CD4-positive, alpha-beta T cell (primary cell): ENCODE measurements at regions not wholly inside any gene's neighbourhood (a gene's known extent, or its start where the extent isn't known, plus 50 kb on each side); places are given as distances from the start of the nearest gene placed in this dataset.
A peak's percentile ranks its signal among the peaks of the same experiment; 100 is the strongest.

Source experiments
- ATAC-seq: fragments of 200-7000 bp; cut with Tn5 transposase; one replicate; pipeline ENCODE4 v1.10.0; 2022; ENCODE audit warnings: mild to moderate bottlenecking; ENCODE audit not compliant: poor library complexity
- CTCF ChIA-PET: fragments of 350-600 bp; sonication (Branson Sonifier 250); formaldehyde crosslinking; loops from one replicate; lab custom pipeline; 2021; ENCODE audit warnings: antibody characterized with exemption, inconsistent platforms; lab: Charles Lee
- POLR2A ChIA-PET: fragments of 350-600 bp; sonication (Branson Sonifier 250); formaldehyde crosslinking; loops from one replicate; lab custom pipeline; 2021; ENCODE audit warnings: antibody characterized with exemption, inconsistent platforms; lab: Charles Lee
- DNase-seq, 14 experiments: peaks; one replicate each; pipeline ENCODE4 v3.0.0-alpha.2; 2013 to 2020; ENCODE audit warnings: mixed read lengths in 2 of 14
- H3K27ac ChIP-seq, 2 donors: one replicate each; pipeline versions ENCODE4 v1.5.1 to v1.7.0; 2013; ENCODE audit warnings: low read length in 2 of 2, low read depth in 1 of 2, mild to moderate bottlenecking in 1 of 2
- H3K27me3 ChIP-seq, 2 experiments: 1 replicate in 1 of 2; 2 replicates in 1 of 2; pipeline versions ENCODE4 v1.6.1 to v1.7.0; 2013; ENCODE audit warnings: low read length in 2 of 2, control low read depth in 1 of 2, mild to moderate bottlenecking in 1 of 2, moderate library complexity in 1 of 2; ENCODE audit not compliant: insufficient read depth in 2 of 2, control insufficient read depth in 1 of 2
- H3K36me3 ChIP-seq: one replicate; pipeline ENCODE4 v1.6.1; 2013; ENCODE audit warnings: low read length, control low read depth; ENCODE audit not compliant: insufficient read depth
- H3K4me1 ChIP-seq: one replicate; pipeline ENCODE4 v1.6.1; 2013; ENCODE audit warnings: low read length, control low read depth; ENCODE audit not compliant: insufficient read depth
- H3K4me3 ChIP-seq: one replicate; pipeline ENCODE4 v1.5.1; 2013; ENCODE audit warnings: mild to moderate bottlenecking, low read length, moderate library complexity
- H3K9me3 ChIP-seq, 2 experiments: 1 replicate in 1 of 2; 2 replicates in 1 of 2; pipeline versions ENCODE4 v1.6.1 to v1.7.0; 2013; ENCODE audit warnings: low read length in 2 of 2, mild to moderate bottlenecking in 2 of 2, control low read depth in 1 of 2, moderate library complexity in 1 of 2; ENCODE audit not compliant: control insufficient read depth in 1 of 2, insufficient read depth in 1 of 2
- H3K27ac Mint-ChIP-seq: one replicate; pipeline ENCODE4 v1.8.0; 2020; ENCODE audit warnings: mixed read lengths
- H3K27me3 Mint-ChIP-seq: one replicate; pipeline ENCODE4 v1.8.0; 2021; ENCODE audit warnings: mixed read lengths
- H3K36me3 Mint-ChIP-seq: one replicate; pipeline ENCODE4 v1.8.0; 2021; ENCODE audit warnings: low read depth, mixed read lengths
- H3K4me1 Mint-ChIP-seq: one replicate; pipeline ENCODE4 v1.8.0; 2021; ENCODE audit warnings: low read depth, mixed read lengths
- H3K4me3 Mint-ChIP-seq: one replicate; pipeline ENCODE4 v1.8.0; 2020; ENCODE audit warnings: mild to moderate bottlenecking, mixed read lengths
- H3K9me3 Mint-ChIP-seq: one replicate; pipeline ENCODE4 v1.8.0; 2020; ENCODE audit warnings: mixed read lengths
- CTCF ChIP-seq: fragments of 200-600 bp; IDR thresholded peaks from one replicate; pipeline ENCODE4 v1.8.0; 2022; ENCODE audit warnings: antibody characterized with exemption, mild to moderate bottlenecking
- intact Hi-C, 2 experiments: fragments of 100-400 bp; cut with DNase I in 1 of 2; cut with micrococcal nuclease in 1 of 2; formaldehyde crosslinking; loops; one replicate each; pipeline versions ENCODE4 v1.15.1 to v1.9.0; 2023 to 2025; cut with DNase I, micrococcal nuclease

- no peak for TF ChIP-seq CTCF
- Mint-ChIP-seq H3K9me3 (no peaks in the 10 kb centered on the region), H3K4me3 (peak overlapping the region; percentile 69), H3K4me1 (peaks cover 47% of the 10 kb centered on the region), H3K36me3 (no peaks in the 10 kb centered on the region), H3K27me3 (no peaks in the 10 kb centered on the region), H3K27ac (peak overlapping the region; percentile 92)
- no peaks in the 10 kb centered on the region for H3K36me3 ChIP-seq
- CTCF ChIA-PET = interaction anchor here (1.0 to 1.6 kb wide), 3 partner anchors 23 to 207 kb away, joined by 3 to 4 read pairs (median 3); no protein-coding TSS in a partner anchor
- POLR2A ChIA-PET = interaction anchor here (0.6 to 2.7 kb wide), 16 partner anchors 17 to 208 kb away, joined by 3 to 30 read pairs (median 4); no protein-coding TSS in a partner anchor
- H3K27me3 ChIP-seq = no peaks in the 10 kb centered on the region
- no peaks in the 10 kb centered on the region for H3K9me3 ChIP-seq
- peak in 6 of 14 experiments; percentile 2 to 51 (median 26) for DNase-seq
- H3K4me3 ChIP-seq = no peak overlapping the region
- H3K4me1 ChIP-seq = peaks cover 45% of the 10 kb centered on the region
- peak; percentile 38 for ATAC-seq
- peak overlapping the region; percentile 52 to 57 for H3K27ac ChIP-seq
- intact Hi-C loops = loop anchor here in 1 of 2 experiments (5.0 kb wide), 4 partner anchors 46 to 159 kb away; no protein-coding TSS in a partner anchor
These were observed 114.7 kb upstream of the ZNF217 start for GRCh38 chr20:53708129-53708968.

DNA sequence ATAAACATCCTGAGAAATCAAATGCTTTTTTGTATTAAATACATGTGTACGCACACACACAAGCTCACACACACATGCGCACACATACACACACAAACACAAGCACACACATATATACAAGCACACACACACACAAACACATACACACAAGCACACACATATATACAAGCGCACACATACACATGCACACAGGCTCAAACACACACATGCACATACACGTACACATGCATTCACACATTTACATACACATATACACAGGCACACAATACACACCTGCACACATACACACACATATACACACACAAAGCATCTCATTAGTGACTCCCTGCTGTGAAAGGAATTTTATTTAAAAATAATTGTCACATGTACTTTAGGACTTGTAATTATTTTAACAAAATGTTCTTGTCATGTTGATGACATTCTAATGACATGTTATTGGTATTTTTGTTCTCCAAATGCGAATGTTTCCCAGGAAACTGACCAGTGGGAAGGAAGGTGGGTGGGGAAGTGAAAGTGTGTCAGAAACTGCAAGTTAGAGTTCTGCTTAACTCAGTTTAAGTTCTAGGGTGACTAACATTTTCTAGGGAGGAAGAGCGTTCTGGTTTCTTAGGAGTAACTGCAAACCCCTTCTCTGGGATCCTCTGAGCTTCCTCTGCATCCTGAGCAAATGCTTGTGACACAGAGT is 113.9 kb upstream of the ZNF217 start:
- TF ChIP-seq CTCF = no peak
- peak overlapping the region; percentile 69 for H3K4me3 Mint-ChIP-seq
- Histone ChIP-seq H3K4me3 (no peak overlapping the region), H3K4me1 (peaks cover 45% of the 10 kb centered on the region), H3K27me3 (no peaks in the 10 kb centered on the region), H3K36me3 (no peaks in the 10 kb centered on the region), H3K27ac (peak overlapping the region; percentile 52 to 62), H3K9me3 (no peaks in the 10 kb centered on the region)
- H3K27ac Mint-ChIP-seq = peak overlapping the region; percentile 92
- H3K36me3 Mint-ChIP-seq = no peaks in the 10 kb centered on the region
- H3K27me3 Mint-ChIP-seq = no peaks in the 10 kb centered on the region
- H3K4me1 Mint-ChIP-seq = peaks cover 47% of the 10 kb centered on the region
- no peak for ATAC-seq
- ChIA-PET CTCF (interaction anchor here (1.0 to 1.6 kb wide), 3 partner anchors 22 to 208 kb away, joined by 3 to 4 read pairs (median 3); no protein-coding TSS in a partner anchor), POLR2A (interaction anchor here (0.7 to 2.7 kb wide), 22 partner anchors 17 to 208 kb away, joined by 3 to 30 read pairs (median 5); no protein-coding TSS in a partner anchor)
- H3K9me3 Mint-ChIP-seq = no peaks in the 10 kb centered on the region
- peak in 3 of 14 experiments; percentile 38 to 39 (median 38) for DNase-seq
- intact Hi-C loops = loop anchor here in 1 of 2 experiments (2.0 to 5.0 kb wide), 5 partner anchors 45 to 160 kb away; no protein-coding TSS in a partner anchor
